KMS-11 (cell line): ENCODE measurements at regions not wholly inside any gene's neighbourhood (a gene's known extent, or its start where the extent isn't known, plus 50 kb on each side); places are given as distances from the start of the nearest gene placed in this dataset.
"Not testable (repeated sequence)": the region's sequence is repeated elsewhere in the genome, so short reads cannot be mapped to it uniquely, and the experiment has no call there.

ENCODE experiments used
- H2AFZ ChIP-seq: fragments of 200-600 bp; sonication (generic); 2 replicates; pipeline ENCODE4 v1.6.1; 2016; ENCODE audit warnings: antibody characterized with exemption, mixed run types, low read depth
- H3K27ac ChIP-seq: fragments of 200-600 bp; sonication (generic); 2 replicates; pipeline ENCODE4 v1.6.1; 2016; ENCODE audit warnings: mild to moderate bottlenecking, mixed run types
- H3K27me3 ChIP-seq: fragments of 200-600 bp; sonication (generic); 2 replicates; pipeline ENCODE4 v1.6.1; 2017; ENCODE audit warnings: mild to moderate bottlenecking, low read depth, mixed run types, moderate library complexity; ENCODE audit not compliant: insufficient read depth
- H3K36me3 ChIP-seq: fragments of 200-600 bp; sonication (generic); 2 replicates; pipeline ENCODE4 v1.6.1; 2017; ENCODE audit warnings: mild to moderate bottlenecking, mixed run types; ENCODE audit not compliant: insufficient read depth
- H3K4me1 ChIP-seq: fragments of 200-600 bp; sonication (generic); 2 replicates; pipeline ENCODE4 v1.6.1; 2016; ENCODE audit warnings: mild to moderate bottlenecking, low read depth, mixed run types; ENCODE audit not compliant: poor library complexity, severe bottlenecking
- H3K4me2 ChIP-seq: fragments of 200-600 bp; sonication (generic); 2 replicates; pipeline ENCODE4 v1.7.0; 2016; ENCODE audit warnings: mild to moderate bottlenecking, mixed run types
- H3K4me3 ChIP-seq: fragments of 200-600 bp; sonication (generic); IDR thresholded peaks from 2 replicates; pipeline ENCODE4 v1.6.1; 2017; ENCODE audit warnings: low read depth, low read length, mixed read lengths; ENCODE audit not compliant: insufficient read depth
- H3K79me2 ChIP-seq: fragments of 200-600 bp; sonication (generic); 2 replicates; pipeline ENCODE4 v1.6.1; 2016; ENCODE audit warnings: low read depth, mixed run types; ENCODE audit not compliant: insufficient read depth
- H3K9ac ChIP-seq: fragments of 200-600 bp; sonication (generic); 2 replicates; pipeline ENCODE4 v1.6.1; 2016; ENCODE audit warnings: mild to moderate bottlenecking, mixed run types
- H4K20me1 ChIP-seq: fragments of 200-600 bp; sonication (generic); 2 replicates; pipeline ENCODE4 v1.6.1; 2016; ENCODE audit warnings: mild to moderate bottlenecking, mixed run types; ENCODE audit not compliant: insufficient read depth
- CTCF ChIP-seq: fragments of 200-600 bp; sonication (generic); conservative IDR thresholded peaks from 2 replicates; pipeline ENCODE4 v1.6.1; 2017; ENCODE audit warnings: low read depth, mild to moderate bottlenecking, antibody characterized with exemption, low read length, moderate library complexity, mixed read lengths

- TF ChIP-seq CTCF: no peak
- H3K9ac ChIP-seq: no peak overlapping the region
- H3K4me3 ChIP-seq: no peak overlapping the region
- no peaks in the 10 kb centered on the region for H3K79me2 ChIP-seq
- no peaks in the 10 kb centered on the region for H3K4me1 ChIP-seq
- no peak overlapping the region for H2AFZ ChIP-seq
- no peaks in the 10 kb centered on the region for H3K27me3 ChIP-seq
- no peaks in the 10 kb centered on the region for H3K36me3 ChIP-seq
- H4K20me1 ChIP-seq: no peaks in the 10 kb centered on the region
- H3K4me2 ChIP-seq: no peak overlapping the region
- no peak overlapping the region for H3K27ac ChIP-seq
Observed at GRCh38 chr3:95227092-95227491, 1164.2 kb downstream of the NSUN3 start.

GRCh38 chr3:95228416-95228815 lies 1165.6 kb downstream of the NSUN3 start:
- Histone ChIP-seq H3K27me3 (no peaks in the 10 kb centered on the region), H2AFZ (no peak overlapping the region), H3K36me3 (no peaks in the 10 kb centered on the region), H4K20me1 (no peaks in the 10 kb centered on the region), H3K4me2 (no peak overlapping the region), H3K79me2 (no peaks in the 10 kb centered on the region), H3K4me1 (no peaks in the 10 kb centered on the region), H3K27ac (no peak overlapping the region), H3K9ac (no peak overlapping the region), H3K4me3 (no peak overlapping the region)
- no peak for TF ChIP-seq CTCF

DNA sequence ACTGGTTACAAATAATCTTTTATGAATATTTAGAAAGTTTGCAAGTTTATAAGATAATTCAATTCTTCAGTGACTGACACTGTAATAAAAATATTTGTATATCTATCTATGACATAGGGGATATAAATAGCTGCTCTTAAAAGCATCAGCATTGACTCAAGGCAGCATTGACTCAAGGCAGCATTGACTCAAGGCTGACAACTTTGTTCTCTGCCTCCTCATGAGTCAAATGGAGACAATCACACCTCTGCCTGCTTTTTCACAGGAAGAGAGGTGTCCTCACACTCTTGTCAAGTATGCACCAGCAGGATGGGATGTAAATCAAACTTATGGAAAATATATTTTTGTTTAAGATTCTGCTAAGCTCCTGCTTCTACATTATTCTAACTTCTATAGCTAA lies 1173.1 kb downstream of the NSUN3 start:
- Histone ChIP-seq H3K4me1 (no peaks in the 10 kb centered on the region), H3K9ac (no peak overlapping the region), H3K36me3 (no peaks in the 10 kb centered on the region), H4K20me1 (no peaks in the 10 kb centered on the region), H3K27me3 (no peaks in the 10 kb centered on the region), H2AFZ (no peak overlapping the region), H3K79me2 (no peaks in the 10 kb centered on the region), H3K4me3 (no peak overlapping the region), H3K27ac (no peak overlapping the region), H3K4me2 (no peak overlapping the region)
- no peak for TF ChIP-seq CTCF

DNA sequence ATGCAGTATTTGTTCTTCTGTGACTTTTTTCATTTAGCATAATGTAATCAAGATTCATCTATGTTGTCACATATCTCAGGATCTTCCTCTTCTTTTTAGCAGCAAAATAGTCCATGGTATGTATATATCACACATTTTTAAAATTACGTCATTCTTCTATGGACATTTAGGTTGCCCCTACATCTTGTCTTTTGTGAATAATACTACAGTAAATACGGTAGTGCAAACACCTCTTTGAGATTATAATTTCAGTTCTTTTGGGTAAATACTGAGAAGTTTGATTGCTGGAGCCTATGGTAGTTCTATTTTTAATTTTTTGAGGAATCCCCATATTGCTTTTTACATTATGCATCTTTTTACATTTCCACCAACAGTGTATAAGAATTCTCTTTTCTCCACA lies 1174.9 kb downstream of the NSUN3 start:
- no peak for TF ChIP-seq CTCF
- Histone ChIP-seq H3K9ac (no peak overlapping the region), H2AFZ (no peak overlapping the region), H3K4me3 (no peak overlapping the region), H4K20me1 (no peaks in the 10 kb centered on the region), H3K79me2 (no peaks in the 10 kb centered on the region), H3K4me2 (no peak overlapping the region), H3K27me3 (no peaks in the 10 kb centered on the region), H3K36me3 (no peaks in the 10 kb centered on the region), H3K4me1 (no peaks in the 10 kb centered on the region), H3K27ac (no peak overlapping the region)

- H3K36me3 ChIP-seq: no peaks in the 10 kb centered on the region
Observed at GRCh38 chr3:95240395-95240794, 1177.5 kb downstream of the NSUN3 start.

GRCh38 chr3:95241256-95241655 lies 1178.4 kb downstream of the NSUN3 start:
- not testable (repeated sequence) for H4K20me1 ChIP-seq, H3K27ac ChIP-seq, H3K79me2 ChIP-seq, H3K36me3 ChIP-seq, H3K9ac ChIP-seq, H3K4me3 ChIP-seq, H2AFZ ChIP-seq, H3K4me2 ChIP-seq, H3K27me3 ChIP-seq, H3K4me1 ChIP-seq

More at GRCh38 chr3:95240395-95240794, 1177.5 kb downstream of the NSUN3 start:
- Histone ChIP-seq H3K4me2 (no peak overlapping the region), H3K27me3 (no peaks in the 10 kb centered on the region), H3K9ac (no peak overlapping the region), H4K20me1 (no peaks in the 10 kb centered on the region), H3K79me2 (no peaks in the 10 kb centered on the region), H3K4me3 (no peak overlapping the region), H2AFZ (no peak overlapping the region), H3K4me1 (no peaks in the 10 kb centered on the region), H3K27ac (no peak overlapping the region)
- TF ChIP-seq CTCF: no peak
